SK-N-SH (cell line): ENCODE measurements at regions not wholly inside any gene's neighbourhood (a gene's known extent, or its start where the extent isn't known, plus 50 kb on each side); places are given as distances from the start of the nearest gene placed in this dataset.

Experiments used
- CTCF ChIA-PET: fragments of 300-600, 350-600 bp; formaldehyde crosslinking; extraction: SDS; loops from one replicate; lab custom pipeline; 2021; lab: Yijun Ruan, JAX
- POLR2A ChIA-PET: fragments of 350-600 bp; sonication (Branson Sonifier 250); formaldehyde crosslinking; extraction: SDS; loops from one replicate; lab custom pipeline; 2020; ENCODE audit warnings: antibody characterized with exemption, inconsistent platforms; lab: Yijun Ruan, JAX
- DNase-seq: peaks from one replicate; pipeline ENCODE4 v3.0.0; 2012
- H2AFZ ChIP-seq: fragments of 200-600 bp; sonication (generic); 2 replicates; pipeline ENCODE4 v1.8.1; 2016; ENCODE audit warnings: antibody characterized with exemption, mild to moderate bottlenecking, low read depth
- H3F3A ChIP-seq: fragments of 200-600 bp; sonication (generic); replicated peaks from 2 replicates; pipeline ENCODE3; 2016; ENCODE audit warnings: antibody characterized with exemption, mild to moderate bottlenecking; ENCODE audit not compliant: insufficient read depth
- H3K27ac ChIP-seq, 2 experiments: fragments of 200-500 bp in 1 of 2; fragments of 200-600 bp in 1 of 2; sonication (Bioruptor generic) in 1 of 2; sonication (generic), shearing (Covaris generic) in 1 of 2; 2 replicates each; pipeline versions ENCODE4 v1.5.1 to v1.6.1; 2014 to 2016; ENCODE audit warnings: low read depth in 2 of 2, inconsistent platforms in 1 of 2, low read length in 1 of 2, mild to moderate bottlenecking in 1 of 2, mixed read lengths in 1 of 2
- H3K27me3 ChIP-seq: fragments of 200-600 bp; sonication (generic), shearing (Covaris generic); 2 replicates; pipeline ENCODE4 v1.6.1; 2016; ENCODE audit warnings: mixed run types; ENCODE audit not compliant: insufficient read depth
- H3K36me3 ChIP-seq, 2 experiments: fragments of 200-500 bp in 1 of 2; fragments of 200-600 bp in 1 of 2; sonication (Bioruptor generic) in 1 of 2; sonication (generic) in 1 of 2; replicated peaks in 1 of 2; 2 replicates each; pipeline versions ENCODE3 to v1.5.1; 2014 to 2016; ENCODE audit warnings: low read length in 1 of 2, mild to moderate bottlenecking in 1 of 2; ENCODE audit not compliant: insufficient read depth in 2 of 2, control insufficient read depth in 1 of 2
- H3K4me1 ChIP-seq, 2 experiments: fragments of 200-500 bp in 1 of 2; fragments of 200-600 bp in 1 of 2; sonication (Bioruptor generic) in 1 of 2; sonication (generic), shearing (Covaris generic) in 1 of 2; 2 replicates each; pipeline versions ENCODE4 v1.5.1 to v1.6.1; 2014 to 2016; ENCODE audit warnings: low read depth in 1 of 2, low read length in 1 of 2, mixed run types in 1 of 2; ENCODE audit not compliant: insufficient read depth in 2 of 2, control insufficient read depth in 1 of 2
- H3K4me2 ChIP-seq: fragments of 200-600 bp; sonication (generic), shearing (Covaris generic); 2 replicates; pipeline ENCODE4 v1.6.1; 2017; ENCODE audit warnings: mixed run types
- H3K4me3 ChIP-seq, 2 experiments: fragments of 200-500 bp in 1 of 2; fragments of 200-600 bp in 1 of 2; sonication (Bioruptor generic) in 1 of 2; sonication (generic), shearing (Covaris generic) in 1 of 2; 2 replicates each; pipeline versions ENCODE4 v1.5.1 to v1.8.1; 2014 to 2016; ENCODE audit warnings: low read depth in 2 of 2, inconsistent platforms in 1 of 2, low read length in 1 of 2, mild to moderate bottlenecking in 1 of 2, mixed read lengths in 1 of 2, moderate library complexity in 1 of 2
- H3K79me2 ChIP-seq: fragments of 200-600 bp; sonication (generic); 2 replicates; pipeline ENCODE4 v1.8.1; 2017; ENCODE audit warnings: mild to moderate bottlenecking; ENCODE audit not compliant: insufficient read depth
- H3K9ac ChIP-seq: fragments of 200-600 bp; sonication (generic); 2 replicates; pipeline ENCODE4 v1.6.1; 2017; ENCODE audit warnings: mixed run types
- H3K9me2 ChIP-seq: fragments of 200-600 bp; sonication (generic); 2 replicates; pipeline ENCODE4 v1.6.1; 2017; ENCODE audit warnings: mixed run types
- H3K9me3 ChIP-seq: fragments of 200-600 bp; sonication (generic); 2 replicates; pipeline ENCODE4 v1.6.1; 2017; ENCODE audit warnings: mixed run types, mild to moderate bottlenecking, moderate library complexity
- H4K20me1 ChIP-seq: fragments of 200-600 bp; sonication (generic); 2 replicates; pipeline ENCODE4 v1.6.1; 2017; ENCODE audit warnings: mild to moderate bottlenecking, mixed run types; ENCODE audit not compliant: insufficient read depth
- ELF1 ChIP-seq: IDR thresholded peaks from 2 replicates; pipeline ENCODE4 v1.4.0; 2012
- EZH2phosphoT487 ChIP-seq: fragments of 200-600 bp; sonication (generic); IDR thresholded peaks from 2 replicates; pipeline ENCODE4 v1.6.1; 2017; ENCODE audit warnings: low read depth, mixed run types, mild to moderate bottlenecking, antibody characterized with exemption, moderate library complexity, borderline replicate concordance
- FOSL2 ChIP-seq: IDR thresholded peaks from 2 replicates; pipeline ENCODE4 v1.4.0; 2012; ENCODE audit warnings: low read depth, mild to moderate bottlenecking, moderate library complexity, borderline replicate concordance
- JUND ChIP-seq: IDR thresholded peaks from 2 replicates; pipeline ENCODE4 v1.4.0; 2012
- MEF2A ChIP-seq: IDR thresholded peaks from 2 replicates; pipeline ENCODE4 v1.4.0; 2012; ENCODE audit warnings: low read depth, borderline replicate concordance
- MXI1 ChIP-seq: IDR thresholded peaks from 2 replicates; pipeline ENCODE4 v1.6.1; 2012; ENCODE audit warnings: mild to moderate bottlenecking, low read depth, low read length, improper control_type of control experiment
- NRF1 ChIP-seq: IDR thresholded peaks from 2 replicates; pipeline ENCODE4 v1.6.1; 2012; ENCODE audit warnings: low read depth, mild to moderate bottlenecking, low read length
- RXRA ChIP-seq: IDR thresholded peaks from 2 replicates; pipeline ENCODE4 v1.4.0; 2012; ENCODE audit warnings: low read depth, mild to moderate bottlenecking, borderline replicate concordance
- TEAD4 ChIP-seq: IDR thresholded peaks from 2 replicates; pipeline ENCODE4 v1.4.0; 2012; ENCODE audit warnings: mild to moderate bottlenecking, borderline replicate concordance; ENCODE audit not compliant: insufficient read depth
- YY1 ChIP-seq: IDR thresholded peaks from 2 replicates; pipeline ENCODE4 v1.4.0; 2012; ENCODE audit warnings: low read depth, mild to moderate bottlenecking
- WGBS: methylation state at CpG from one replicate; pipeline ENCODE4 v1.1.6; 2017; ENCODE audit warnings: low lambda C conversion rate; 5-methylcytosine and 5-hydroxymethylcytosine counted together
- TF ChIP-seq, protein P1 (sequence below): fragments of 150-350 bp; IDR thresholded peaks from 2 replicates; pipeline ENCODE4 v1.6.1; 2017; ENCODE audit warnings: antibody characterized with exemption, low read length, low read depth, borderline replicate concordance
- TF ChIP-seq, protein P2 (sequence below): IDR thresholded peaks from 2 replicates; pipeline ENCODE4 v1.4.0; 2012; ENCODE audit warnings: low read depth
- TF ChIP-seq, protein P3 (sequence below): fragments of 150-350 bp; IDR thresholded peaks from 2 replicates; pipeline ENCODE4 v1.6.1; 2016; ENCODE audit warnings: mild to moderate bottlenecking, low read depth, low read length
- TF ChIP-seq, protein P4 (sequence below): fragments of 200-600 bp; sonication (generic); IDR thresholded peaks from 2 replicates; pipeline ENCODE4 v1.6.1; 2017; ENCODE audit warnings: antibody characterized with exemption, mild to moderate bottlenecking, moderate library complexity
- TF ChIP-seq, protein P5 (sequence below): IDR thresholded peaks from 2 replicates; pipeline ENCODE4 v1.6.1; 2012; ENCODE audit warnings: mild to moderate bottlenecking, low read depth, low read length, moderate library complexity

DNA sequence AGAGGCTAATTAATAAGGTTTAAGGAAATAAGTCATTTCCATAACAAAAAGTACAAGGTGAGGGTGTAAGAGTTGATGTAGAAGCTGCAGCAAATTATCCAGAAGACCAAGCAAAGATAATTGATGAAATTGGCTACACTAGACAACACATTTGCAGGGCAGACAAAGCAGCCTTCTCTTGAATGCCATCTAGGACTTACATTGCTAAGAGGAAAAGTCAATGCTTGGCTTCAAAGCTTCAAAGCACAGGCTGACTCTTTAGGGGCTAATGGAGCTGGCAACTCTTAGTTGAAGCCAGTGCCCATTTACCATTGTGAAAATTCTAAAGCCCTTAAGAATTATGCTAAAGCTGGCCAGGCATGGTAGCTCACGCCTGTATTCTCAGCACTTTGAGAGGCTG lies 728.6 kb upstream of the KLHL29 start:
- H3K9me3 ChIP-seq = no peaks in the 10 kb centered on the region; the same call in none of the 2 replicates
- H3K36me3 ChIP-seq = no peaks in the 10 kb centered on the region
- H3K27me3 ChIP-seq = no peaks in the 10 kb centered on the region
- no peaks in the 10 kb centered on the region for H4K20me1 ChIP-seq
- H3K4me2 ChIP-seq = no peak overlapping the region
- no peaks in the 10 kb centered on the region for H3K4me1 ChIP-seq
- POLR2A ChIA-PET = no interaction called here
- no peak overlapping the region for H3K27ac ChIP-seq
- no peak overlapping the region for H3K4me3 ChIP-seq
- H3F3A ChIP-seq = no peaks in the 10 kb centered on the region
- WGBS = 13% methylated on average over 1 of the region's 1 CpG
- no peaks in the 10 kb centered on the region for H3K79me2 ChIP-seq
- no peak for DNase-seq
- H3K9ac ChIP-seq = no peak overlapping the region
- CTCF ChIA-PET = no interaction called here
- no peaks in the 10 kb centered on the region for H3K9me2 ChIP-seq
- no peak for TF ChIP-seq MXI1
- TF ChIP-seq, protein P1, sequence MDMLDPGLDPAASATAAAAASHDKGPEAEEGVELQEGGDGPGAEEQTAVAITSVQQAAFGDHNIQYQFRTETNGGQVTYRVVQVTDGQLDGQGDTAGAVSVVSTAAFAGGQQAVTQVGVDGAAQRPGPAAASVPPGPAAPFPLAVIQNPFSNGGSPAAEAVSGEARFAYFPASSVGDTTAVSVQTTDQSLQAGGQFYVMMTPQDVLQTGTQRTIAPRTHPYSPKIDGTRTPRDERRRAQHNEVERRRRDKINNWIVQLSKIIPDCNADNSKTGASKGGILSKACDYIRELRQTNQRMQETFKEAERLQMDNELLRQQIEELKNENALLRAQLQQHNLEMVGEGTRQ = no peak
- TF ChIP-seq, protein P2, sequence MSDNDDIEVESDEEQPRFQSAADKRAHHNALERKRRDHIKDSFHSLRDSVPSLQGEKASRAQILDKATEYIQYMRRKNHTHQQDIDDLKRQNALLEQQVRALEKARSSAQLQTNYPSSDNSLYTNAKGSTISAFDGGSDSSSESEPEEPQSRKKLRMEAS = no peak
- no peak for TF ChIP-seq FOSL2
- TF ChIP-seq JUND = no peak
- TF ChIP-seq, protein P3, sequence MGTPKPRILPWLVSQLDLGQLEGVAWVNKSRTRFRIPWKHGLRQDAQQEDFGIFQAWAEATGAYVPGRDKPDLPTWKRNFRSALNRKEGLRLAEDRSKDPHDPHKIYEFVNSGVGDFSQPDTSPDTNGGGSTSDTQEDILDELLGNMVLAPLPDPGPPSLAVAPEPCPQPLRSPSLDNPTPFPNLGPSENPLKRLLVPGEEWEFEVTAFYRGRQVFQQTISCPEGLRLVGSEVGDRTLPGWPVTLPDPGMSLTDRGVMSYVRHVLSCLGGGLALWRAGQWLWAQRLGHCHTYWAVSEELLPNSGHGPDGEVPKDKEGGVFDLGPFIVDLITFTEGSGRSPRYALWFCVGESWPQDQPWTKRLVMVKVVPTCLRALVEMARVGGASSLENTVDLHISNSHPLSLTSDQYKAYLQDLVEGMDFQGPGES = no peak
- TF ChIP-seq YY1 = no peak
- TF ChIP-seq ELF1 = no peak
- TF ChIP-seq, protein P4, sequence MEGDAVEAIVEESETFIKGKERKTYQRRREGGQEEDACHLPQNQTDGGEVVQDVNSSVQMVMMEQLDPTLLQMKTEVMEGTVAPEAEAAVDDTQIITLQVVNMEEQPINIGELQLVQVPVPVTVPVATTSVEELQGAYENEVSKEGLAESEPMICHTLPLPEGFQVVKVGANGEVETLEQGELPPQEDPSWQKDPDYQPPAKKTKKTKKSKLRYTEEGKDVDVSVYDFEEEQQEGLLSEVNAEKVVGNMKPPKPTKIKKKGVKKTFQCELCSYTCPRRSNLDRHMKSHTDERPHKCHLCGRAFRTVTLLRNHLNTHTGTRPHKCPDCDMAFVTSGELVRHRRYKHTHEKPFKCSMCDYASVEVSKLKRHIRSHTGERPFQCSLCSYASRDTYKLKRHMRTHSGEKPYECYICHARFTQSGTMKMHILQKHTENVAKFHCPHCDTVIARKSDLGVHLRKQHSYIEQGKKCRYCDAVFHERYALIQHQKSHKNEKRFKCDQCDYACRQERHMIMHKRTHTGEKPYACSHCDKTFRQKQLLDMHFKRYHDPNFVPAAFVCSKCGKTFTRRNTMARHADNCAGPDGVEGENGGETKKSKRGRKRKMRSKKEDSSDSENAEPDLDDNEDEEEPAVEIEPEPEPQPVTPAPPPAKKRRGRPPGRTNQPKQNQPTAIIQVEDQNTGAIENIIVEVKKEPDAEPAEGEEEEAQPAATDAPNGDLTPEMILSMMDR = no peak
- no peak for TF ChIP-seq TEAD4
- H2AFZ ChIP-seq = no peak overlapping the region

DNA sequence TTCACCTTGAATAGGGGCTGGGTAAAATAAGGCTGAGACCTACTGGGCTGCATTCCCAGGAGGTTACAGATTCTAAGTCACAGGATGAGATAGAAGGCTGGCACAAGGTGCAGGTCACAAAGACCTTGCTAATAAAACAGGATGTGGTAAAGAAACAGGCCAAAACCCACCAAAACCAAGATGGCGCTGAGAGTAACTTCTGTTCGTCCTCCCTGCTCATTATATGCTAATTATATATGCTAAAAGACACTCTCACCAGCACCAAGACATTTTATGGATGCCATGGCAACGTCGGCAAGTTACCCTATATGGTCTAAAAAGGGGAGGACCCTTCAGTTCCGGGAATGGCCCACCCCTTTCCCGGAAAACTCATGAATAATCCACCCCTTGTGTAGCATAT lies 711.5 kb upstream of the KLHL29 start:
- DNase-seq = no peak
- Histone ChIP-seq H3K9me3 (no peaks in the 10 kb centered on the region), H2AFZ (no peak overlapping the region), H3K9ac (no peak overlapping the region), H4K20me1 (no peaks in the 10 kb centered on the region), H3K27me3 (no peaks in the 10 kb centered on the region), H3K79me2 (no peaks in the 10 kb centered on the region), H3K4me2 (no peak overlapping the region), H3K4me3 (no peak overlapping the region), H3K27ac (no peak overlapping the region), H3K4me1 (no peaks in the 10 kb centered on the region), H3F3A (no peaks in the 10 kb centered on the region), H3K36me3 (no peaks in the 10 kb centered on the region), H3K9me2 (no peaks in the 10 kb centered on the region)
- POLR2A ChIA-PET = no interaction called here
- 27% methylated on average over 6 of the region's 6 CpGs for WGBS
- CTCF ChIA-PET = no interaction called here
- no peak for TF ChIP-seq JUND
- no peak for TF ChIP-seq NRF1
- no peak for TF ChIP-seq EZH2phosphoT487
- TF ChIP-seq MEF2A = no peak
- no peak for TF ChIP-seq MXI1
- no peak for TF ChIP-seq FOSL2
- TF ChIP-seq, protein P4 = no peak
- TF ChIP-seq RXRA = no peak
- no peak for TF ChIP-seq YY1
- TF ChIP-seq TEAD4 = no peak
- TF ChIP-seq, protein P1 = no peak
- TF ChIP-seq, protein P5, sequence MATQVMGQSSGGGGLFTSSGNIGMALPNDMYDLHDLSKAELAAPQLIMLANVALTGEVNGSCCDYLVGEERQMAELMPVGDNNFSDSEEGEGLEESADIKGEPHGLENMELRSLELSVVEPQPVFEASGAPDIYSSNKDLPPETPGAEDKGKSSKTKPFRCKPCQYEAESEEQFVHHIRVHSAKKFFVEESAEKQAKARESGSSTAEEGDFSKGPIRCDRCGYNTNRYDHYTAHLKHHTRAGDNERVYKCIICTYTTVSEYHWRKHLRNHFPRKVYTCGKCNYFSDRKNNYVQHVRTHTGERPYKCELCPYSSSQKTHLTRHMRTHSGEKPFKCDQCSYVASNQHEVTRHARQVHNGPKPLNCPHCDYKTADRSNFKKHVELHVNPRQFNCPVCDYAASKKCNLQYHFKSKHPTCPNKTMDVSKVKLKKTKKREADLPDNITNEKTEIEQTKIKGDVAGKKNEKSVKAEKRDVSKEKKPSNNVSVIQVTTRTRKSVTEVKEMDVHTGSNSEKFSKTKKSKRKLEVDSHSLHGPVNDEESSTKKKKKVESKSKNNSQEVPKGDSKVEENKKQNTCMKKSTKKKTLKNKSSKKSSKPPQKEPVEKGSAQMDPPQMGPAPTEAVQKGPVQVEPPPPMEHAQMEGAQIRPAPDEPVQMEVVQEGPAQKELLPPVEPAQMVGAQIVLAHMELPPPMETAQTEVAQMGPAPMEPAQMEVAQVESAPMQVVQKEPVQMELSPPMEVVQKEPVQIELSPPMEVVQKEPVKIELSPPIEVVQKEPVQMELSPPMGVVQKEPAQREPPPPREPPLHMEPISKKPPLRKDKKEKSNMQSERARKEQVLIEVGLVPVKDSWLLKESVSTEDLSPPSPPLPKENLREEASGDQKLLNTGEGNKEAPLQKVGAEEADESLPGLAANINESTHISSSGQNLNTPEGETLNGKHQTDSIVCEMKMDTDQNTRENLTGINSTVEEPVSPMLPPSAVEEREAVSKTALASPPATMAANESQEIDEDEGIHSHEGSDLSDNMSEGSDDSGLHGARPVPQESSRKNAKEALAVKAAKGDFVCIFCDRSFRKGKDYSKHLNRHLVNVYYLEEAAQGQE = no peak
